HCT116 (cell line): ENCODE measurements at regions not wholly inside any gene's neighbourhood (a gene's known extent, or its start where the extent isn't known, plus 50 kb on each side); places are given as distances from the start of the nearest gene placed in this dataset.

ENCODE experiments used
- ATAC-seq: fragments of 200-7000 bp; cut with Tn5 transposase; 2 replicates; pipeline ENCODE4 v1.9.1; 2020; ENCODE audit warnings: mild to moderate bottlenecking, moderate library complexity
- BruUV-seq: library from RNA; stranded (reverse); fragments of 400-500 nt; replicated peaks from 2 replicates; lab custom pipeline; 2021; lab: Mats Ljungman, UMichigan
- CTCF ChIA-PET: fragments of 300-600 bp; sonication (Branson Sonifier 250); formaldehyde crosslinking; loops from one replicate; lab custom pipeline; 2021; ENCODE audit warnings: antibody characterized with exemption; lab: Charles Lee
- POLR2A ChIA-PET: fragments of 300-600, 350-600 bp; sonication (Branson Sonifier 250); formaldehyde crosslinking; loops from one replicate; lab custom pipeline; 2021; ENCODE audit warnings: antibody characterized with exemption; lab: Charles Lee
- RAD21 ChIA-PET, 2 experiments: fragments of 300-600 bp; sonication (Branson Sonifier 250); formaldehyde crosslinking; loops; one replicate each; lab custom pipeline; 2023; ENCODE audit warnings: low total read pairs in 2 of 2; ENCODE audit not compliant: uncharacterized antibody in 2 of 2, unreplicated experiment in 2 of 2, low non-redundant PET in 1 of 2; lab: Charles Lee
- DNase-seq: peaks from one replicate; pipeline ENCODE4 v3.0.0-alpha.2; 2010; ENCODE audit warnings: low read depth, low spot score
- H2AFZ ChIP-seq: fragments of 200-600 bp; shearing (Covaris generic), sonication (generic); 2 replicates; pipeline ENCODE4 v1.6.1; 2017; ENCODE audit warnings: low read depth, mixed run types, mixed read lengths, antibody characterized with exemption, low read length; ENCODE audit not compliant: poor library complexity, severe bottlenecking
- H3K27ac ChIP-seq: 2 replicates; pipeline ENCODE4 v1.5.1; 2012; ENCODE audit warnings: low read depth, low read length
- H3K27me3 ChIP-seq: fragments of 200-600 bp; sonication (generic); 2 replicates; pipeline ENCODE4 v1.6.1; 2016; ENCODE audit warnings: mixed run types, low read length, mixed read lengths; ENCODE audit not compliant: insufficient read depth
- H3K36me3 ChIP-seq, 2 experiments: fragments of 200-500 bp in 1 of 2; fragments of 200-600 bp in 1 of 2; sonication (Bioruptor generic) in 1 of 2; sonication (generic) in 1 of 2; 2 replicates each; pipeline versions ENCODE4 v1.5.1 to v1.6.1; 2014 to 2016; ENCODE audit warnings: low read length in 2 of 2, inconsistent platforms in 1 of 2, mixed read lengths in 1 of 2, mixed run types in 1 of 2; ENCODE audit not compliant: insufficient read depth in 2 of 2, control insufficient read depth in 1 of 2
- H3K4me1 ChIP-seq, 2 experiments: fragments of 200-600 bp in 1 of 2; sonication (generic) in 1 of 2; 2 replicates each; pipeline versions ENCODE4 v1.5.1 to v1.6.1; 2012 to 2017; ENCODE audit warnings: low read length in 2 of 2, inconsistent platforms in 1 of 2, mild to moderate bottlenecking in 1 of 2, mixed read lengths in 1 of 2, mixed run types in 1 of 2, moderate library complexity in 1 of 2; ENCODE audit not compliant: insufficient read depth in 2 of 2, control insufficient read depth in 1 of 2
- H3K4me2 ChIP-seq: fragments of 200-600 bp; sonication (generic); 2 replicates; pipeline ENCODE4 v1.6.1; 2017; ENCODE audit warnings: mixed run types, low read length, mixed read lengths
- H3K4me3 ChIP-seq, 2 experiments: fragments of 200-600 bp in 1 of 2; sonication (generic) in 1 of 2; replicated peaks in 1 of 2; 2 replicates each; pipeline ENCODE4 v1.5.1; 2011 to 2016; ENCODE audit warnings: low read length in 2 of 2, control low read depth in 1 of 2, low read depth in 1 of 2, mild to moderate bottlenecking in 1 of 2, mixed read lengths in 1 of 2, mixed run types in 1 of 2
- H3K79me2 ChIP-seq: fragments of 200-600 bp; sonication (generic); 2 replicates; pipeline ENCODE4 v1.6.1; 2017; ENCODE audit warnings: mild to moderate bottlenecking, mixed run types, low read length, moderate library complexity, mixed read lengths; ENCODE audit not compliant: insufficient read depth
- H3K9ac ChIP-seq: fragments of 200-600 bp; sonication (generic); 2 replicates; pipeline ENCODE4 v1.6.1; 2016; ENCODE audit warnings: low read length, mixed read lengths
- H3K9me2 ChIP-seq: fragments of 200-600 bp; sonication (generic), shearing (Covaris generic); 2 replicates; pipeline ENCODE4 v1.6.1; 2017; ENCODE audit warnings: mixed run types, mild to moderate bottlenecking, moderate library complexity; ENCODE audit not compliant: insufficient read depth
- H3K9me3 ChIP-seq, 2 experiments: fragments of 200-500 bp in 1 of 2; fragments of 200-600 bp in 1 of 2; sonication (Bioruptor generic) in 1 of 2; sonication (generic) in 1 of 2; 2 replicates each; pipeline ENCODE4 v1.6.1; 2014 to 2017; ENCODE audit warnings: low read length in 2 of 2, mixed read lengths in 2 of 2, inconsistent platforms in 1 of 2, low read depth in 1 of 2, mild to moderate bottlenecking in 1 of 2, mixed run types in 1 of 2, moderate library complexity in 1 of 2; ENCODE audit not compliant: control insufficient read depth in 1 of 2, insufficient read depth in 1 of 2
- H4K20me1 ChIP-seq: fragments of 200-600 bp; sonication (generic), shearing (Covaris generic); 2 replicates; pipeline ENCODE4 v1.6.1; 2017; ENCODE audit warnings: mixed run types, mild to moderate bottlenecking, moderate library complexity; ENCODE audit not compliant: insufficient read depth
- CBX3 ChIP-seq: IDR thresholded peaks from 2 replicates; pipeline ENCODE4 v1.6.1; 2012; ENCODE audit warnings: low read depth
- CEBPB ChIP-seq: IDR thresholded peaks from 2 replicates; pipeline ENCODE4 v1.6.1; 2012; ENCODE audit warnings: low read depth
- EGR1 ChIP-seq: IDR thresholded peaks from 2 replicates; pipeline ENCODE4 v1.6.1; 2012; ENCODE audit warnings: low read depth
- ELF1 ChIP-seq: IDR thresholded peaks from 2 replicates; pipeline ENCODE4 v1.6.1; 2012; ENCODE audit warnings: low read depth, borderline replicate concordance
- EZH2phosphoT487 ChIP-seq: fragments of 200-600 bp; IDR thresholded peaks from 2 replicates; pipeline ENCODE4 v1.6.1; 2018; ENCODE audit warnings: antibody characterized with exemption, borderline replicate concordance
- FOSL1 ChIP-seq: IDR thresholded peaks from 2 replicates; pipeline ENCODE4 v1.6.1; 2012; ENCODE audit warnings: low read depth
- JUND ChIP-seq: IDR thresholded peaks from 2 replicates; pipeline ENCODE4 v1.6.1; 2012
- RAD21 ChIP-seq: IDR thresholded peaks from 2 replicates; pipeline ENCODE4 v1.6.1; 2012; ENCODE audit warnings: low read depth, mild to moderate bottlenecking
- SIN3A ChIP-seq: IDR thresholded peaks from 2 replicates; pipeline ENCODE4 v1.6.1; 2012; ENCODE audit warnings: low read depth
- SP1 ChIP-seq: IDR thresholded peaks from 2 replicates; pipeline ENCODE4 v1.6.1; 2012; ENCODE audit warnings: low read depth
- SRF ChIP-seq: IDR thresholded peaks from 2 replicates; pipeline ENCODE4 v1.6.1; 2012; ENCODE audit warnings: low read depth
- ZFX ChIP-seq: fragments of 450-650 bp; IDR thresholded peaks from 2 replicates; pipeline ENCODE4 v1.6.1; 2017
- intact Hi-C: fragments of 100-400 bp; cut with micrococcal nuclease; formaldehyde crosslinking; loops from 2 replicates; pipeline ENCODE4 v1.10.0; 2022
- TF ChIP-seq, protein P1 (sequence below), 3 experiments: fragments of 200-600 bp in 1 of 3; sonication (generic) in 1 of 3; IDR thresholded peaks in 2 of 3; conservative IDR thresholded peaks in 1 of 3; 2 replicates each; pipeline ENCODE4 v1.5.1; 2012 to 2017; ENCODE audit warnings: low read depth in 2 of 3, low read length in 2 of 3, antibody characterized with exemption in 1 of 3, borderline replicate concordance in 1 of 3, control low read depth in 1 of 3, mild to moderate bottlenecking in 1 of 3, mixed read lengths in 1 of 3, mixed run types in 1 of 3, moderate library complexity in 1 of 3; ENCODE audit not compliant: insufficient read depth in 1 of 3
- TF ChIP-seq, protein P2 (sequence below): IDR thresholded peaks from 2 replicates; pipeline ENCODE4 v1.6.1; 2012
- TF ChIP-seq, protein P3 (sequence below): IDR thresholded peaks from 2 replicates; pipeline ENCODE4 v1.6.1; 2012

DNA sequence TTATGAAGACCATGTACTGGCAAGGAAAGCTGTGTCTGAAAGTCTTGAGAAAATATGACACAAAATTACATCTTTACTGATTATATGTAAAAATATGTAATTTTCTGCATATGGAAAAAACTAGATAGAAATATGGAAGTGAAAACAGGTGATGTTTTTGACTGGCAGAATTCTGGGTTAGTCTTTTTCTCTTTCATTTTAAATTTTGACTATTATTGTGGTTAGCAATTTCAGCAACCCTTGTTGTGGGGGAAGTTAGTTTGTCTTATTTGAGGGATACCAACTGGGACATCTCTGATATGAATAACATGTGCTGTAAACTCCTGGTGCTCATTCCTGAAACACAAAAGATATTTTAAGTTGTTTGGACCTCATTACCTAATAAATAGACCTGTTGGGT is 49.9 kb upstream of the CPEB2 start:
- intact Hi-C loops: no loop called here
- RAD21 ChIA-PET: no interaction called here

More for the DNA sequence above, 49.9 kb upstream of the CPEB2 start:
- no TSS peak for BruUV-seq
- Histone ChIP-seq H2AFZ (no peak overlapping the region), H3K4me1 (no peaks in the 10 kb centered on the region), H3K9me3 (no peaks in the 10 kb centered on the region), H3K9ac (no peak overlapping the region), H3K4me3 (no peak overlapping the region), H3K4me2 (no peak overlapping the region), H3K79me2 (no peaks in the 10 kb centered on the region), H4K20me1 (no peaks in the 10 kb centered on the region; the same call in 1 of the 2 replicates), H3K27ac (no peak overlapping the region), H3K36me3 (no peaks in the 10 kb centered on the region), H3K27me3 (peaks cover 5% of the 10 kb centered on the region; the same call in 1 of the 2 replicates), H3K9me2 (no peaks in the 10 kb centered on the region)
- CTCF ChIA-PET: no interaction called here
- DNase-seq (no peak), ATAC-seq (no peak)
- POLR2A ChIA-PET: no interaction called here
- TF ChIP-seq EZH2phosphoT487: no peak
- TF ChIP-seq, protein P1, sequence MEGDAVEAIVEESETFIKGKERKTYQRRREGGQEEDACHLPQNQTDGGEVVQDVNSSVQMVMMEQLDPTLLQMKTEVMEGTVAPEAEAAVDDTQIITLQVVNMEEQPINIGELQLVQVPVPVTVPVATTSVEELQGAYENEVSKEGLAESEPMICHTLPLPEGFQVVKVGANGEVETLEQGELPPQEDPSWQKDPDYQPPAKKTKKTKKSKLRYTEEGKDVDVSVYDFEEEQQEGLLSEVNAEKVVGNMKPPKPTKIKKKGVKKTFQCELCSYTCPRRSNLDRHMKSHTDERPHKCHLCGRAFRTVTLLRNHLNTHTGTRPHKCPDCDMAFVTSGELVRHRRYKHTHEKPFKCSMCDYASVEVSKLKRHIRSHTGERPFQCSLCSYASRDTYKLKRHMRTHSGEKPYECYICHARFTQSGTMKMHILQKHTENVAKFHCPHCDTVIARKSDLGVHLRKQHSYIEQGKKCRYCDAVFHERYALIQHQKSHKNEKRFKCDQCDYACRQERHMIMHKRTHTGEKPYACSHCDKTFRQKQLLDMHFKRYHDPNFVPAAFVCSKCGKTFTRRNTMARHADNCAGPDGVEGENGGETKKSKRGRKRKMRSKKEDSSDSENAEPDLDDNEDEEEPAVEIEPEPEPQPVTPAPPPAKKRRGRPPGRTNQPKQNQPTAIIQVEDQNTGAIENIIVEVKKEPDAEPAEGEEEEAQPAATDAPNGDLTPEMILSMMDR (IDR thresholded peaks at IDR 0.05 in 2 of 3, conservative IDR thresholded peaks at IDR 0.05 in 1 of 3; ENCODE audit: borderline replicate concordance in 1 of 3, insufficient read depth in 1 of 3, low read depth in 2 of 3, low read length in 2 of 3): no peak
- no peak for TF ChIP-seq ELF1
- TF ChIP-seq, protein P2, sequence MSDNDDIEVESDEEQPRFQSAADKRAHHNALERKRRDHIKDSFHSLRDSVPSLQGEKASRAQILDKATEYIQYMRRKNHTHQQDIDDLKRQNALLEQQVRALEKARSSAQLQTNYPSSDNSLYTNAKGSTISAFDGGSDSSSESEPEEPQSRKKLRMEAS: no peak
- no peak for TF ChIP-seq JUND
- no peak for TF ChIP-seq CBX3
- TF ChIP-seq SP1: no peak
- TF ChIP-seq FOSL1: no peak
- TF ChIP-seq, protein P3, sequence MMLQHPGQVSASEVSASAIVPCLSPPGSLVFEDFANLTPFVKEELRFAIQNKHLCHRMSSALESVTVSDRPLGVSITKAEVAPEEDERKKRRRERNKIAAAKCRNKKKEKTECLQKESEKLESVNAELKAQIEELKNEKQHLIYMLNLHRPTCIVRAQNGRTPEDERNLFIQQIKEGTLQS: no peak
- no peak for TF ChIP-seq EGR1
- no peak for TF ChIP-seq ZFX
- TF ChIP-seq SIN3A: no peak
- no peak for TF ChIP-seq RAD21
- TF ChIP-seq CEBPB: no peak
- no peak for TF ChIP-seq SRF
